ENCODE measurements at regions not wholly inside any gene's neighbourhood (a gene's known extent, or its start where the extent isn't known, plus 50 kb on each side); places are given as distances from the start of the nearest gene placed in this dataset.

DNA sequence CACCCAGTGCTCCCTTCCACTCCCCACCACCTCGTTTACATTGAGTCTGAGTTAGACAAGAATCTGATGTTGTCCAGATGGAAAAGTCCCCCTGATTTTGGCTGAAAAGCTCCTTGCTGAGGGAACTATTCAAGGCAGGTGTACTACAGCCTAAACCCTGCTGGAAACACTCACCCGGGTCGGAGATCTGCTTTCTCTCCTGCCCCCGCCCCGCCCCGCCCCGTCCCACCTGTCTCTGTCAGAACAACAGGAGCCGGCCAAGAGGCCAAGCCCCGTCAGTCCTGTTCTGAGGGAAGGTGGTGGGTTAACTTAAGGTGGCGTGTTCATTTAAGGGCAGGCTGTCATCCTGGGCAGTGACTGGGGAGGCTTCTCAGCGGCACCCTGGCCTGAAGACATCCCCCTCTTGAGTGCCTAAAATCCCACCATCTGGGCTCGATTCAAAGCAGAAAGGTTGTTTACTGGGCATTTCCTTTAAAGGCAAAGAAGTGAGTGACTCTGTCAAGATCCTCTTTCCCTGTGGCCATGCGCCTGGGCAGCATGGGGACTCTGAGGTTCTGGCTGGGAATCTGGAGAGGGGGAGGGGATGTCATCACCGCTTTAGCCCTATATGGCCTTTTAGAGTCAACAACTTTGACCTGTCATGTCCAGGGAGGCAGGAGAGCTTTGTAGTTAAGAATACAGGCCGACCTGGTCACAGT is 71.1 kb upstream of the NEURL1B start:
- DNase-seq (ENCODE audit: low read depth) = no peak

DNA sequence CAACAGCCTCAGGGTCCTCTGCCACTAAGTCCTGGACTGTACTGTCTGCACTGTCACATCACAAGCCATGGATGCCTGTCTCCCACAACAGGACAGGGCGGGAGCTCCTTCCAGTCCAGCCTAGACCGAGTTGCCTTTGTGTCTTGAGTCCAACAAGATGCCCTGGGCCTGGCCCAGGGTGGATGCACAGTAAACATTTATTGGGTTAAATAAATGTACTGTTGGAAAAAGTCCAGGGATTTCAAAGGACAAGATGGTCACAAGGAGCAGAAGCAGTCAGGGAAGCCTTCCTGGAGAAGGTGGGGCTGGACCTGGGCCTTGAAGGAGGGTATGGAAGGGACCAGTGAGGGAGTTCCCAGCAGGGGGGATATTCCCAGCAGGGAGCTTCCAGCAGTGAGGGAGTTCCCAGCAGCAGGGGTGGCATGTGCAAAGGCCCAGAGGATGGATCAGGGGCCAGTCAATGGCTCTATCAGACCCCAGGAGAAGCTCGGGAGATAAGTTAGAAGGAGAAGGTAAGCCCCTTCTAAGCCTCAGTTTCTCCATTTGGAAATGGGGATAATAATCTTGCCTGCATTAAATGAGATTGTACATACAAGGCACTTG is 72.7 kb upstream of the NEURL1B start:
- DNase-seq (ENCODE audit: low read depth) = no peak

DNA sequence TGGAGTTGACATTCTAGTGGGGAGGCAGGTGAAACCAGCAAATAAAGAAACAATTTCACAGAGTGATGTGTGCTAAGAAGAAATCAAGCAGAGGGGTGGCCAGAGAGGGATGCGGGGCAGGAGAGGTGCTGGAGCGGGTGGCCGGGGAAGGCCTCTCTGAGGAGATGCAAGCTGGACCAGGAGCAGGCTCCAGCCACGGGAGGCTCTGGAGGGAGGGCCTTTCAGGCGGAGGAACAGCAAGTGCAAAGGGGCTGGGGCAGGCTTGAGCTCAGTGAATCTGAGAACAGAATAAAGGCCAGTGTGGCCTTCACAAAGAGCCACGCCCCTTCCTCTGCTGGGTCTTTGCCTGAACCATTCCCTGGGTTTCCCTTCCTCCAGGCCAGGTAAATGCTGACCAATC is 73.2 kb upstream of the NEURL1B start:
- DNase-seq (ENCODE audit: low read depth) = no peak

DNA sequence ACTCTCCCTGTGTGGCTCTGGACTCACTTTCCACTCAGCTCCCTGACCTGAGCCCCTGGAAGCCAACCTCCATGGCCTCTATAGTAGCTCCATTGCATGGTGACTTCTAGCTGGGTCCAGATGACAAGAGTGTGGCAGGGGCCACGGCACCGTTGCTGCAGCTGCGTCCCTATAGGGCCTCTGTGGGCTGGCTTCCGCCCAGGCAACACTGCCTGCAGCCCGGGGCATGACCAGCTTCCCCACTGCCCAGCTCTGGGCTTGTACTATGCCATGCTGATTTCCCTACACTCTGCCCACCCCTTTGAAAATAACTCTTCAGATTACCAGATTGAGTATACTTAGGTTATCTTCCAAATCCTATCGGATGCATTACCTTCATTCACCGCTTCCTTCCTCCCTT is 73.8 kb upstream of the NEURL1B start:
- no peak for DNase-seq (ENCODE audit: low read depth)

DNA sequence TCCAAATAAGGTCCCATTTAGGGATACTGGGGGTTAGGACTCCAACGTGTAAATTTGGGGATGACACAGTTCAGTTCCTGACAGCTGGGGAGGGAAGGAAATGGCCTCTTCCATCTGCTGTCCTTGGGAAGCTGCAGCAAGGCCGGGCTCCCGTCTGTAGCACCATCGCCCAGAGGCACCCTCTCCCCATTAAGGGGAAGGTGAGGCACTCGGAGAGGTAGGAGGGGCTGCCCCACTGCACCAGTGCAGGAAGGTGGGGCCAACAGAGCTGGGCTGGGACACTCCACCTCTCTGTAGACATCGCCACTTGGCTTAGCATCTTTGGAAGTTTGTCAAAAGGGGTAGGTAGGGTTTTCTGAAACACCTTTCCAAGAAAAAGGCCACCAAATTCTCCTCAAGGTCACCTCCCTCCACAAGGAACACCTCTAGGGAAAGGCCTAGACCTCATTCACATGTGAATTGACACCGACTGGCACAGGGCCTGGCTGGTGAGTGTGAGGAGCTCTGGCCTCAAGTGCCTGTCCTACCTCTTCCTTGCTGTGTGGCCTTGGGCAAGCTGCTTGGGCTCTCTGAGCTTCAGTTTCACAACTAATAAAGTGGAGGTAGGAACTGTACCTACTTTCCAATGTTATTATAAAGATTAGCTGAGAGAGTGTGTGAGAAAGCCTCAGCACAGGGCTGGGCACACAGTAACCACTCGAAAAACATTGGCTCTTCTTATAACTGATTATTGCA is 75.0 kb upstream of the NEURL1B start:
- no peak for DNase-seq (ENCODE audit: low read depth)

DNA sequence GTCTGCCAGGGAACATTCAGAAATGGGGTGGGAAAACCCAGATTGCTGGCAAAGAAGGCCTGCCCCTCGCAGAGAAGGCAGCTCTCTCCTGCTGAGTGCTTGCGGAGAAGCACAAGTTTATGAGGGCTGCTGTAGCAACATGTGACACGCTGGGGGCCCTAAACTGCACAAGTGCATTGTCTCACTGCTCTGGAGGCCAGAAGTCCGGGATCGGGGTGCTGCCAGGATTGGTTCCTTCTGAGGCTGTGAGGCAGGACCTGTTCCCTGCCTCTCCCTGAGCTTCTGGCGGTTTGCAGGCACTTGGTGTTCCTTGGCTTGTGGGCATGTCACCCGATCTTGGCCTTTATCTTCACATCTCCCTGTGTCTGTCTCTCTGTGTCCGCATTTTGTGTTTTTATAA is 75.6 kb upstream of the NEURL1B start:
- no peak for DNase-seq (ENCODE audit: low read depth)

DNA sequence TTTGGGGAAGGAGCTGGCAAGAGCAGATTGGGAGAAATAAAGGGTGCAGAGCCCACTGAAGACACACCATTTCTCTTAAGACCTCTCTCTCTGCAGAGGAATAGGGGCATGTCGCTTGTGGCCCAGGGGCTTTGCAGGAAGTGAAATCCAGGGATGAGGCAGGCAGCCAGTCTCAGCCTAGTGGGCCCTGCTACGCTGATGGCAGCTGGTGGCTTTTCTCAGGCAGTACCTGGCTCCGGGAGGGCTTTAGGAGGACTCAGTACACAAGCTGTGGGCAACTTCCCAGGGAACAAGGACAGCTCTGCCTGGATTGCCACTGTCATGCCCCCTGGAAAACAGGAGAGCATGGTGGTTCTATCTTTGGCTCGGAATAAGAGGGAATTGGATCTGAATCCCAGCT is 76.2 kb upstream of the NEURL1B start:
- DNase-seq (ENCODE audit: low read depth) = no peak

DNA sequence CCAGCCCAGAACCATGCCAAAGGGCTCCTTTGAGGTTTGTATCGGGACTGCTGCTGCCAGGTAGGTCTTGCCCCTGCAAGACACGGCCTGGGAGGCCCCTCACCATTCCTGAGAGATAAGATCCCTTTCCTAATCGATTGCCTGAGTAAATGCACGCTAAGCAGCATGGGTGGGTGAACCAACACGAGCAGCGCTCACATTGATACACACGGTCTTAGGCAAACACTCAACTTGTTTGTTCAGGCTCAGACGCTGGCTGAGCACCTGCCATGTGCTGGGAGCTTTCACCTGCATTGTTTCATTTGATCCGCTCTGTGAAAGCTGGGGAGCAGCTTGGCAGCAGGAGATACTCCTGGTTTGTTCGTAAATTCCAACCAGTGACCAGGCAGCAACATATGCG is 76.9 kb upstream of the NEURL1B start:
- no peak for DNase-seq (ENCODE audit: low read depth)

DNA sequence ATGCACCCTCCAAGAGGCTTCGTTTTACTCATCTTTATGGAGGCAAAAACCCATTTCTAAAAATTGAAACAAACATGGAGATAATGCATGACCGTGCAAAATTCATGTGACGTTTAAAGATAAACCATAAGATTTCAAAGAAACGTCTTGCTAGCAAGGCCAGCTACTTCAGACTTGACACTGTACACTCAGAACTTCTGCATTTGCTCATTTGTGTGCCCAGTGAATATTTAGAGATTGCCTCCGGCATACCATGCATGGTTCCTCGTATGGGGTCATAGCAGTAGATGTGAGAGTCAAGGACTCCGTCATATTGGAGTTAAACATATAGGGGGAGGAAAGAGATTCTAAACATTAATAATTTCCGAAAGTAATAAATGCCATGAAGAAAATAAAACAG is 78.6 kb upstream of the NEURL1B start:
- no peak for DNase-seq (ENCODE audit: low read depth)

DNA sequence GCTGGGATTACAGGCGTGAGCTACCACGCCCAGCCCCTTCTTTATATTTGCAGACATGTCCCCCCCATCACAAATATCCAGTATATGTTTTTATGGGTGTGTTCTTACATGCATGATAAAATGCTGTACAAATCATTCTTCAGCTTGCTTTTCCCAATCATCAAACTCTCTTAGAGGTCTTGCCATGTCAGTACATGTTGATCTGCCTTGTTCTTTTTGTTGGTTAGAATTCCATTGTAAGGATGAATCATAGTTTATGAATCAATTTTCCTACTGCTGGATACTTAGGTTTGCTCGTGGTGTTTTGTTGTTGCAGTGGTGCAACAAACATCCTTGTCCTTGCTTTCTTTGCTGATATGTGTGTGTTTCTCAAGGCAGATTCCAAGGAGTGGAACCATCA is 79.9 kb upstream of the NEURL1B start:
- DNase-seq (ENCODE audit: low read depth) = peak; percentile 21

DNA sequence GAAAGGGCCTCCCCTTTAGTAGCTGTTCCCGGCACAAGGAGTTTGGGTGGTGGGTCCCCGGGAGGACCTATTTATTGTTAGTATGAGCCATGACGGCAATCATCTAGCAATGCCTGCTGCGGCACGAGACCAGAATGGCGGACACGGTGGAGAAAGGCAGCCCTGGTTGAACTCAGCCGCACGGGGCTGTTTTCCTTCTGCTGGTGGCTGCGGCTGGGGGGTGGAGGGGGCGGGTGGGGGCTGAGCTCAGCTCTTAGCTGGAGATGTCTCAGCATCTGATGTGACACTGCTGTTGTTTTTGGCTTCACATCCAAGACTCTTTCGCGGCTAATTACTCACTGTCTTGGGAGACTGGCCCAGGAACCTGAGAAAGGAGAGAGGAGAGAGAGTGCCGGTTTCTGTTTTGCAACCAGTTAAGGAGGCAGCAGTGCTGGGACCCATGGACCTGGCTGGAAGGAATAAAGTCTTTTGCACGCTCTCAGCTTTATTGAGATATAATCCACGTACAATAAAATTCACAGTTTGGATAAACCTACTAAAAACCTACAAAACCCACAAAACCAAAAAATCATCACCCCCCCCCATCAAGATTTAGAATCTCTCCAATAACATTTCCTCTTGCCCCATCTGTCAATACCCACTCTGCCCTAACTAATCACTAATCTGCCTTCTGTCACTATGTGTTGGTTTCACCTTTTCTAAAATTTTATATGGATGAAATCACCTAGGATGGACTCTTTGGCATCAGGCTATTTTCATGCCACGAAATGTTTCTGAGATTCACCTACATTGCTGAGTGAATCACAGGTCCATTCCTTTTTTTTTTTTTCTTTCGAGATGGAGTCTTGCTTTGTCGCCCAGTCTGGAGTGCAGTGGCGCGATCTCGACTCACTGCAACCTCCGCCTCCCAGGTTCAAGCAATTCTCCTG is 81.8 kb upstream of the NEURL1B start:
- DNase-seq (ENCODE audit: low read depth) = peak; percentile 94

DNA sequence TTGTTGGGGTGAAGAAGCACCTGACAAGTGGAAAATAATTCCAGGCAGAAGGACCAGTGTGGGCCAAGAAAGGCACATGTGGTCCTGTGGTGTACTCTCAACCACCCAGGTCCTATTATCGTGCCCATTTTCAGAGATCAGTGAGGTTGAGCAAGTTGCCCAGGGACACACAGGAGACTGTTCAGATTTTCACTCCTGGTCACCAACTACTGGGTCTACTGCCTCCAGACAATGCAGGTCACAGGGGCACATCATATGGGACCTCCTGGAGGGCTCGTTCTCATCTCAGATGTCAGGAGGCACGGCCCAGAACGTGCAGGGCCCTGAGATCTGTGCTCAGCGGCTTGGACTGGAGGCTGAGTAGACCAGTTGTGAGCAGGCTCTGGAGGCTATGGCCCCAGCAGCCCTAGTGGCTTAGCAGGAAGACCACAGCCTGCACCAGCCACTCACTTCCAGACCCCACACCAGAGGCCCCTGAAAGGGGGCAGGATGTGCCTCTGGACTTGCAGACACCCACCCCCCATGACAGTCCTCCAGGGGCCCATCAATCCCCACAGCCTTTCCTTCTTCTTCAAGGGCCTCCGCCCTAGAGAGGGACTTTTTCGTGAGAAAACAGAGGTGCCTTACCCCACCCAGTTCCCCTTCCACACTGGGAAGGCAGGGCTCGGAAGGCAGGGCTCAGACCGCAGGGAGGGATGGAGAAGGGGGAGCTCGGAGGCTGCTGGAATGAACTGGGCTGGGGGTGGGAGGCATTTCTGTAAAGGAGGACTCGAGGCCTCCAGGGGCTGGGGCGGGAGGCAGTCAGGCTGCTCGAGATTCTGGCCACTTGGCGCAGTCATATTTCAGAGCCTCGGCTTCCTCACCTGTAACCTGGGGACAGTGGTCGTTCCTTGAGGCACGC is 82.7 kb upstream of the NEURL1B start:
- DNase-seq (ENCODE audit: low read depth) = no peak

DNA sequence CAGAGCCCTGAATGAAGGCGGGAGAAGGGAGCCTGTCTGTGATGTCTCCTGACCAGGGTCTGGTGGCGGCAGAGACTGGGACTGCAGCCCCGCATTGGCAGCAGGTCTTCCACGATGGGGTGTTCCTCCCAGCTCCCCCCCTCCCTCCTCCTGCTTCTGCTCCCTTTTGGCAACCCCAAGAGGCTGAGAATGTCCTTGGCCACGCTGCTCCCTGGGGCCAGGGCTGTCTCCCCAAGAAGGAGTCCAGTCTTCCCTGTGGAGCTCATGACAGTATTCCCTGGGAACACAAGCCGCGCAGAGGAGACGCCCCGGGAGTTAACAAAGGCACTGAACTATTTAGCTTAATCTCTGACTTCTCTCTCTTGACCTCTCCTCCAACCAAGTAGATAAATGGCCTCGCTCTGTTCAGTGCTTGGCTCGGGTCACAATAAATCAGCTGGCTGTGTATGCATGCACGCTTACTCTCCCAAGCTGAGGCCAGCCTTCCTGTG is 84.0 kb upstream of the NEURL1B start:
- DNase-seq (ENCODE audit: low read depth) = no peak

DNA sequence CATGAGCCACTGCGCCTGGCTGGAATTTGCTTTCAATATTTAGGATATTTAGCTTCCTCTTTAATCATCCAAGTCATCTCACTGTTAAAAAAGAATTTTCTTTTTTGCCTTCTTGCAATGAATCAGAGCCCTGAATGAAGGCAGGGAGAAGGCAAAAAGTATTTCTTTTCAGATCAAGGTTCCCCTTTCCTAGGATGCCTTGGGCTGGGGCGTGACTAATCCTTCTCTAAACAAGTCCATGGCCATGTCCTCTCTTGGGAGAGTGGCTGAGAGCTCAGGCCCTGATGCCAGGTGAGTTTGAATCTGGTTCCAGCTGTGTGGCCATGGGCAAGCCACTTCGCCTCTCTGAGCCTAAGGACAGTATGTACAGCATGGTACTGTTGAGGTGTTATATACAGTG is 84.8 kb upstream of the NEURL1B start:
- peak; percentile 52 for DNase-seq (ENCODE audit: low read depth)

DNA sequence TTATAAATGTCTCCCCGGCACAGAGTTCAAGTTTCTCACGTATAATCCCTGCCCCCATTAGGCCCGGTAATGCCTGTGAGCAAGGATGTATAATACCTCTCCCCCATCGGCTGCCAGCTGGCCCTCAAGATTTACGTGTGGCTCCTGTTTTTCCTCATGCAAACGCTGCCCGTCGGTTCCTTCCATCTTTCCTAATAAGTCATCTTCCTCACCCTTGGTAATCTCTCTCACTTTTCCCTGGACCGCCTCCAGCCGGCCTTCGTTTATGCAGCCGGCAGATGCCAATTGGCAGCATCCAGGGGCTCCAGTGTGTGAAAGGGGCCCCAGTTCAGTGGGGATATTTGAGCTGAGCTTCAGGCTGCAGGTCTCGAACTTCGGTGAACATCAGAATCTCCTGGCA is 86.5 kb upstream of the NEURL1B start:
- no peak for DNase-seq (ENCODE audit: low read depth)

DNA sequence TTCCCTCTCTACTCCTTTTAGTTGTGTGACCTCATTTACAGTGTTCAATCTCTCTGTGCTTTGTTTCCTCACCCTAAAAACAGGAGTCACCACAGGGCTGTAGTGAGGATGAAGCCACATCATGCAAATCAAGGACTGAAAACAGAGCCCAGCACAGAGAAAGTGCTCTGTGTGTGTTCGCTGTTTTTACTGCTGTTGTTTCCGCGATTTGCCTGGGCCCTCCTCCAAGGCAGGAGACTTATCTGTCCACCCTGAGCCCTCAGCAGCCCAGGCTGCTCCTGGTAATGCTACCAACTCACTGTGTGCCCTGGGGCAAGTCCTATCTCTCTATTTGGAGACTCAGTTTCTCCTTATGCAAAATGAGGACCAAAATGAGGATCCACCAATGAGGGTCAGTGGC is 87.2 kb upstream of the NEURL1B start:
- no peak for DNase-seq (ENCODE audit: low read depth)

DNA sequence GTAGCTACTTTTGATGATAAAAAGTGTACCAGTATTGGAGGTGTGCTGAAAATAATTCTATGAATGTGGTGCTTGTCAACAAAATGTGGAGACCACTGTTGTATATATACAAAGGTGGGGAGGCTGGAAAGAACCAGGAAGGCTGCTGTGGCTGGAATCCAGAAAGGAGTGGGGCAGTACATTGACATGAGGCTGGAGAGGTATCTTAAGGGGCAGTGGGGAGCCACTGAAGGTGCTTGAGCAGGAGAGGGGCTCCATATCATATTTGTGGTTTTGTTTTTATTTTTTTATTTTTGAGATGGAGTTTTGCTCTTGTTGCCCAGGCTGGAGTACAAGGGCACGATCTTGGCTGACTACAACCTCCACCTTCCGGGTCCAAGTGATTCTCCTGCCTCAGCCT is 87.9 kb upstream of the NEURL1B start:
- no peak for DNase-seq (ENCODE audit: low read depth)

DNA sequence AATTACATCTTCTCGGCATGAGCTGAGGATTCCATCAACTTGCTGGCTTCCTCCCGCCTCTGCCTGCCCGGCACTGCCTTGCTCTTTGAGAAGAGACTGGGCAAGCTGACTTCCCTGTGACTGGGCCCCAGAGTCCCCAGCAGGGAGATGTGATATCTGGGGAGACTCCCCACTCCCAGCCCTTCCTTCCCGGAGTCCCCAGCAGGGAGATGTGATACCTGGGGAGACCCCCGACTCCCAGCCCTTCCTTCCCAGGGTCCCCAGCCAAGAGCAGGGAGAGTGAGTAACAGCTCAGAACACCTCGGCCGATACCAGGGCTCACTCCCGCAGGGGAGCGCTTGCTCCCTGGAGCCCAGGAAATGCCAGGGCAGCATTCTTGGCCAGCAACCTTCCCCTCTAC is 90.1 kb upstream of the NEURL1B start:
- DNase-seq (ENCODE audit: low read depth) = no peak

DNA sequence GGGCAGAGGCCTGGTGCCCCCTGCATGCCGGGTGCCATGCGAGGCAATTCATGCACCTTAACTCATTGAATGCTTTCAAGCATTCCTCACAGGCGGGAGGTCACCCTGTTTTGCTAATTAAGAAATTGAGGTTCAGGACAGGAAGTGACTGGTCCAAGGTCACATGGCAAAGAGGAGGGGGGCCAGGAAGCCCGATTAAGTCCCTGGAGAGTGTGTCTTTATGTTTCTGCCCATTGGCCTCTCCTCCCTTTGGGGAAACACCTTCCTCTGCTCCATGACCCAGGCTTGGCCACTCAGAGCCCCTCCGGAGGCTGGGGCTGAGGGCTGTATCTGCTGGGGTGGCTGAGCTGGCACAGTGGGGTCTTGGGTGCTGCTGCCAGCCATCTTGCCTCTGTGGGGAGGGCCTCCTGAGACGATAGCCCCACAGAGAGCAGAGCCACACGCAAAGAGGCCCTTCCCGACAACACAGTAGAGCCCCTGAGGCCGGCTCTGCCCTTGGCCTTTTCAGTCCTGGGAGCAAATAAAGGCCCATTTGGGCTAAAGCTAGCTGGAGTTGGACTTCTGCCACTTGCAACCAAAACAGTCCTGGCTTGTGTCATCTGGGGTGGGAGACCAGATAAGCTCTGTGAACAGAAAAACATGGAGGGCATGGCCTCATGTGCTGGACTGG is 90.8 kb upstream of the NEURL1B start:
- no peak for DNase-seq (ENCODE audit: low read depth)

DNA sequence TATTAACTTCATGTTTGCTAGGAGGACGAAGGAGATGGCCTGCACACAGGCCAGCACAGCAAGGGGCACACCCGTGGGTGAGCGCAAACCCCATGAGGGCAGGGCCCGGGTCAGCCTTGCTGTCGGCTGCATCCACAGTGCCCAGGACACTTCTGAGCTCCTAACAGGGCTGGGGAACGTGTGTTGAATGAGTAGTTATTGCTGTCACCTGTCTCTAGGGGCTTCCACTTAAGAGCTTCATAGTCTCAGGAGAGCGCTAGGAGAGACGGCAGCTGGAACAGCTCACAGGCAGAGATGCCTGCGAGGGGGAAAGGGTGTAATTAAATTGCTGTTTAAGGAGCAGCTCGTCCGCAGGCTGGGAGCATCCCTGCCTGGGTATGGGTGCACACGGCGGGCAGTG is 91.4 kb upstream of the NEURL1B start:
- DNase-seq (ENCODE audit: low read depth) = no peak

All from M059J (cell line).